Mammary epithelial cell (primary cell): ENCODE measurements at regions not wholly inside any gene's neighbourhood (a gene's known extent, or its start where the extent isn't known, plus 50 kb on each side); places are given as distances from the start of the nearest gene placed in this dataset.

Experiments
- EZH2 ChIP-seq: IDR thresholded peaks from 2 replicates; pipeline ENCODE4 v1.6.1; 2012; ENCODE audit warnings: low read length, inconsistent platforms, borderline replicate concordance
- TF ChIP-seq, protein P1 (sequence below), 2 donors: IDR thresholded peaks in 1 of 2; conservative IDR thresholded peaks in 1 of 2; 2 replicates each; pipeline ENCODE4 v1.5.1; 2011 to 2012; ENCODE audit warnings: inconsistent platforms in 2 of 2, low read length in 2 of 2, mild to moderate bottlenecking in 2 of 2, control low read depth in 1 of 2, low read depth in 1 of 2; ENCODE audit not compliant: insufficient read depth in 1 of 2; ENCODE audit errors: extremely low read depth in 1 of 2

DNA sequence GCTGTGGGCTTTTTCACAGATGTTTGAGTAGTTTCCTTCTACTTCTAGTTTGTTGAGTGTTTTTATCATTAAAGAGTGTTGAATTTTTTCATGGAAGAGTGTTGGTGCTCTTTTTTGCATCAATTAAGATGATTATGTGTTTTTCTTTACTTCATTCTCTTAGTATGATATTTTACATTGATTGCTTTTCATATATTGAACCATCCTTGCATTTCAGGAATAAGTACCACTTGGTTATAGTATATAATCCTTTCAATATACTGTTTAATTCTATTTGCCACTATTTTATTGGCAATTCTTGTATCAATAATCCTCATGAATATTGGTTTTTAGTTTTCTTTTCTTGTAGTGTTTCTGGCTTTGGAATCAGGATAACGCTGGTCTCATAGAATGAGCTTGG lies 113.7 kb upstream of the PRDM1 start:
- TF ChIP-seq, protein P1, sequence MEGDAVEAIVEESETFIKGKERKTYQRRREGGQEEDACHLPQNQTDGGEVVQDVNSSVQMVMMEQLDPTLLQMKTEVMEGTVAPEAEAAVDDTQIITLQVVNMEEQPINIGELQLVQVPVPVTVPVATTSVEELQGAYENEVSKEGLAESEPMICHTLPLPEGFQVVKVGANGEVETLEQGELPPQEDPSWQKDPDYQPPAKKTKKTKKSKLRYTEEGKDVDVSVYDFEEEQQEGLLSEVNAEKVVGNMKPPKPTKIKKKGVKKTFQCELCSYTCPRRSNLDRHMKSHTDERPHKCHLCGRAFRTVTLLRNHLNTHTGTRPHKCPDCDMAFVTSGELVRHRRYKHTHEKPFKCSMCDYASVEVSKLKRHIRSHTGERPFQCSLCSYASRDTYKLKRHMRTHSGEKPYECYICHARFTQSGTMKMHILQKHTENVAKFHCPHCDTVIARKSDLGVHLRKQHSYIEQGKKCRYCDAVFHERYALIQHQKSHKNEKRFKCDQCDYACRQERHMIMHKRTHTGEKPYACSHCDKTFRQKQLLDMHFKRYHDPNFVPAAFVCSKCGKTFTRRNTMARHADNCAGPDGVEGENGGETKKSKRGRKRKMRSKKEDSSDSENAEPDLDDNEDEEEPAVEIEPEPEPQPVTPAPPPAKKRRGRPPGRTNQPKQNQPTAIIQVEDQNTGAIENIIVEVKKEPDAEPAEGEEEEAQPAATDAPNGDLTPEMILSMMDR (conservative IDR thresholded peaks at IDR 0.05 in 1 of 2, IDR thresholded peaks at IDR 0.05 in 1 of 2; ENCODE audit: extremely low read depth in 1 of 2, insufficient read depth in 1 of 2, low read depth in 1 of 2, low read length in 2 of 2): no peak
- TF ChIP-seq EZH2: no peak
